DMS153 treated with DMSO at 0.1 percent for 48 hours (cell line): ENCODE measurements at regions not wholly inside any gene's neighbourhood (a gene's known extent, or its start where the extent isn't known, plus 50 kb on each side); places are given as distances from the start of the nearest gene placed in this dataset.
"Not testable (repeated sequence)": the region's sequence is repeated elsewhere in the genome, so short reads cannot be mapped to it uniquely, and the experiment has no call there.

ENCODE experiments used
- DNase-seq: peaks from one replicate; lab custom pipeline; 2025; ENCODE audit not compliant: unreplicated experiment; lab: John Stamatoyannopoulos, UW

GRCh38 chr10:10667466-10667865 lies 350.2 kb upstream of the CELF2 start:
- no peak for DNase-seq

GRCh38 chr10:10676972-10677371 lies 340.7 kb upstream of the CELF2 start:
- no peak for DNase-seq

GRCh38 chr10:10677479-10677878 lies 340.2 kb upstream of the CELF2 start:
- DNase-seq, result no peak

GRCh38 chr10:10680496-10680895 lies 337.2 kb upstream of the CELF2 start:
- DNase-seq, result no peak

GRCh38 chr10:10684972-10685371 lies 332.7 kb upstream of the CELF2 start:
- DNase-seq, result no peak

GRCh38 chr10:10685566-10685965 lies 332.1 kb upstream of the CELF2 start:
- no peak for DNase-seq

GRCh38 chr10:10687751-10688150 lies 329.9 kb upstream of the CELF2 start:
- no peak for DNase-seq

GRCh38 chr10:10699427-10699826 lies 318.2 kb upstream of the CELF2 start:
- DNase-seq, result no peak

- DNase-seq, result no peak
These were observed 316.5 kb upstream of the CELF2 start for GRCh38 chr10:10701084-10701611.

GRCh38 chr10:10702211-10702610 lies 315.5 kb upstream of the CELF2 start:
- DNase-seq, result no peak

- no peak for DNase-seq
These were observed 314.3 kb upstream of the CELF2 start for GRCh38 chr10:10703382-10703781.

GRCh38 chr10:10712155-10712704 lies 305.4 kb upstream of the CELF2 start:
- no peak for DNase-seq

GRCh38 chr10:10714327-10714726 lies 303.3 kb upstream of the CELF2 start:
- DNase-seq, result no peak

- no peak for DNase-seq
These were observed 300.7 kb upstream of the CELF2 start for GRCh38 chr10:10716972-10717371.

GRCh38 chr10:10722422-10722821 lies 295.2 kb upstream of the CELF2 start:
- no peak for DNase-seq

- DNase-seq, result no peak
These were observed 292.5 kb upstream of the CELF2 start for GRCh38 chr10:10725196-10725595.

- DNase-seq, result no peak
These were observed 291.6 kb upstream of the CELF2 start for GRCh38 chr10:10726101-10726500.

- DNase-seq, result not testable (repeated sequence)
These were observed 290.3 kb upstream of the CELF2 start for GRCh38 chr10:10727411-10727810.

- no peak for DNase-seq
These were observed 289.9 kb upstream of the CELF2 start for GRCh38 chr10:10727812-10728211.

- DNase-seq, result no peak
These were observed 287.1 kb upstream of the CELF2 start for GRCh38 chr10:10730471-10731043.

GRCh38 chr10:10731366-10731765 lies 286.3 kb upstream of the CELF2 start:
- DNase-seq, result no peak

GRCh38 chr10:10734356-10735064 lies 283.2 kb upstream of the CELF2 start:
- no peak for DNase-seq
